Raji (cell line): ENCODE measurements at regions not wholly inside any gene's neighbourhood (a gene's known extent, or its start where the extent isn't known, plus 50 kb on each side); places are given as distances from the start of the nearest gene placed in this dataset.

ENCODE experiments used
- POLR2A ChIP-seq: IDR thresholded peaks from 2 replicates; pipeline ENCODE4 v1.6.1; 2011; ENCODE audit warnings: low read depth, low read length, control low read depth; ENCODE audit not compliant: insufficient read depth

- TF ChIP-seq POLR2A: no peak
Measured at GRCh38 chr13:44234566-44234965, 139.1 kb upstream of the SERP2 start.

GRCh38 chr13:44236370-44236769 is 137.3 kb upstream of the SERP2 start:
- no peak for TF ChIP-seq POLR2A

GRCh38 chr13:44236801-44237207 is 136.8 kb upstream of the SERP2 start:
- no peak for TF ChIP-seq POLR2A

GRCh38 chr13:44237276-44237767 is 136.3 kb upstream of the SERP2 start:
- TF ChIP-seq POLR2A: no peak

DNA sequence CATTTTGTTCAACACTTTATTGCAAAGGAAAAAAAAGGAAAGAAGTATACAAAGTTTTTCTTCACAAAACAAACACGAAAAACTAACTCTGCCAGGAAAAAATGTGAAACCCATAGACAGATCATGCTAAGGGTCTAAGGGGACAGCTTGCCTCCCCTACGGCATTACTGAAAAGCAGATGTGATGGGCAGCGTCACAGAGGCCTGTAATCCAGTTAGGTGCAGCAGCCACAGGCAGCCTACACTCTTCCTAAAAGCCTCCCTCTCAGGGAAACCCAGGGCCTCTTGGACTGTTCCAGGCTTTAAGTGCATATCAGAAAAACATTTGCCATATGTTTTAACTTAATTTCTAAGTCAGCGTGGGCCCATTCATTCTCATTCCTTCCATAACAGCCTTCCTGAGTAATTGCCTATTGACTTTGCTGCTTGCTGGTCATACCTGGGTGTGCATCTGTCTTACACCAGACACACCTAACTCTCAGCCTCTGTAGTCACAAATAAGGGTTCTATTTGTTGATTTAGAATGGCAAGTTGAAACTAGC is 135.7 kb upstream of the SERP2 start:
- TF ChIP-seq POLR2A: no peak

GRCh38 chr13:44240611-44241145 is 132.9 kb upstream of the SERP2 start:
- TF ChIP-seq POLR2A: no peak

DNA sequence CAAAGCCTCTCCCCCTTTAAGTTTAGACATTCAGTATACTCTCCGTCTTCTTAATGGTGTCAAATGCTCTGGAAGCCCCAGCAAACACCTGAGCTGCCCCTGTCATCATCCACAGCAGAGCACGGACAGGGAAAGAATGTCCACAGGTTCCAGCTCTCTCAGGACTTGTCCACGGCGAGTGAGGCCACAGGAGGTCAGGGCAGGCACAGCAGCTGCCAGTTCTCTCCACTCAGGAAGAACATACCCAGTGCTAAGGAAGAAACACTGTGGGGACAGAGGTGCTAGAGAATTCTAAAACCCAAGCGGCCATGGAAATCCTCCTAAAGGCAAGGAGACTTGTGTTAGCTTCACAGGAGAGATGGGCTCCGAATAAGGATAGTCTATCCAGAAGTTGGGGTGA is 132.0 kb upstream of the SERP2 start:
- TF ChIP-seq POLR2A: no peak

DNA sequence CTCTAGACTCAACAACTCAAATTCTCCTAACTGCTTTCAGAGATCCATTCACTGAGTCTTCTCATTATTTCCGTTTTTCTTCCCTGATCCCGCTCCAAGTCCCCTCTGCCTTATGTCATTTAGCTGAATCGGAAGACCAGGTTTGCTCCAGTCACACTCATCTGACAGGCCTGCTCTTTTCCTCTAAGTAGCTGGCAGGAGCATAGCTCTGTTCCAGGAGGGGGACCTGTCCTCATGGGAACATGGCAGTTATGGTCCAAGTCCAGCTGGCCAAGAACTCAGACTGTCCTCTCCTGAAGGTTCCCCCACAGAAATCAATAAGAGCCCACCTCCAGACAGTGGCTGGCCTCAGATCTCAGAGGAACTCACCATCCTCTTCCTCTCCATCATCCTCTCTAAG is 130.9 kb upstream of the SERP2 start:
- no peak for TF ChIP-seq POLR2A

GRCh38 chr13:44243198-44243857 is 130.3 kb upstream of the SERP2 start:
- TF ChIP-seq POLR2A: no peak

GRCh38 chr13:44244288-44244687 is 129.3 kb upstream of the SERP2 start:
- TF ChIP-seq POLR2A: no peak

DNA sequence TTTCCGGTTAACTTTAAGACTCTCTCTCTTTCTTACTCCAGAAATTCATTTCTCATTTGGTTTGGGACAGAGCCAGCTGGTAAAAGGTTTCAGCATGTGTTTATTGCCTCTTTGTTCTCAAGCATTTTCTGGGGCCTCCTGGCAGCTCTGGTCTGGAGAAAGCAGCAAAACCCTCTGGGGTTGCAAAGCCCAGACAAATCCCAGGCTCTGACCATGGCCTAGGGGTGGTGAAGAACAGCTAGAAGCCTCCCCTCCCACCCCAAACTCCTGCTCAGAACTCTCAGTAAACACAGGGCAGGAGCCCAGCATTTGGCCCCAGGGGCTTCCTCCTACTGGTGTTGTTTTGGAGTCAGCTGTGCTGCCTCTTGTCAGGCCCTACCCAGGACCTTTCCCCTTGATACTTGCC is 124.2 kb upstream of the SERP2 start:
- TF ChIP-seq POLR2A: no peak

- TF ChIP-seq POLR2A: no peak
Measured at GRCh38 chr13:44252938-44253337, 120.7 kb upstream of the SERP2 start.

- no peak for TF ChIP-seq POLR2A
Measured at GRCh38 chr13:44255771-44256364, 117.8 kb upstream of the SERP2 start.

DNA sequence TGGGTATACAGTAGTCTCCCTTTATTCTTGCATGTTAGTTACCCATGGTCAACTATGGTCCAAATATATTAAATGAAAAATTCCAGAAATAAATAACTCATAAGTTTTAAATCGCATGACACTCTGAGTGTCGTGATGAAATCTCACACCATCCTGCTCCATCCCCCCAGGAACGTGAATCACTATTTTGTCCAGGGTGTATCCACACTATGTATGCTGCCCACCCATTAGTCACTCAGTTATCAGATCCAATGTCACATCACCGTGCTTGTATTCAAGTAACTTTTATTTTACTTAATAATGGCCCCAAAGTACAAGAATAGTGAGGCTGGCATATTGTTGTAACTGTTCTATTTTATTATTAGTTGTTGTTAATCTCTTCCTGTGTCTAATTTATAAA is 115.8 kb upstream of the SERP2 start:
- no peak for TF ChIP-seq POLR2A

GRCh38 chr13:44259045-44260027 is 114.3 kb upstream of the SERP2 start:
- TF ChIP-seq POLR2A: no peak

DNA sequence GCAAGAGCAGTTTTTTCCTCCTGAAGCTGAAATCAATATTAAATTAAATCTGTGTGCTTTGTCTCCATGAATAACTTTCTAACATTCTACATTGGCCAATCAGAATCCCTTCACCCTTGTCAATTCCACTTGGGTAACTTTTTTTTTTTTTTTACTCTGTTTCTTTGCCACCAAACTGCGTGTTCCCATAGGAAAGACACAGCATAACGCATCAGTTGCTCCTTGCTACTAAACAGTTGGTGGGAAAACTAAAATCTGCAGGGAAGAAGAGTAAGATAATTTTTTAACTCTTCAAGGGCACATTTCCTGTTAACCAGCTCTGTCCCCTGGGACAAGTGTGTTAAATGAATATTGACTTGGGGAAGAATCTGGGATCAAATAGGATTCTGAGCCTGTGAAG is 113.3 kb upstream of the SERP2 start:
- no peak for TF ChIP-seq POLR2A
